Activated B cell treated with CpG ODN at 0.5 μM for 24 hours (primary cell): ENCODE measurements at regions not wholly inside any gene's neighbourhood (a gene's known extent, or its start where the extent isn't known, plus 50 kb on each side); places are given as distances from the start of the nearest gene placed in this dataset.
"Not testable (repeated sequence)": the region's sequence is repeated elsewhere in the genome, so short reads cannot be mapped to it uniquely, and the experiment has no call there.

Experiments used
- ATAC-seq: fragments of 200-7000 bp; cut with Tn5 transposase; one replicate; pipeline ENCODE4 v1.10.0; 2021; ENCODE audit warnings: low read depth, mild to moderate bottlenecking, moderate library complexity
- CTCF ChIA-PET: fragments of 350-600 bp; sonication (Branson Sonifier 250); formaldehyde crosslinking; loops from one replicate; lab custom pipeline; 2021; ENCODE audit warnings: antibody characterized with exemption; lab: Charles Lee
- POLR2A ChIA-PET: fragments of 350-600 bp; sonication (Branson Sonifier 250); formaldehyde crosslinking; loops from one replicate; lab custom pipeline; 2021; ENCODE audit warnings: antibody characterized with exemption; lab: Charles Lee
- DNase-seq: peaks from one replicate; pipeline ENCODE4 v3.0.0; 2022
- H3K27ac Mint-ChIP-seq: one replicate; pipeline ENCODE4 v1.8.0; 2020; ENCODE audit warnings: mixed read lengths
- H3K27me3 Mint-ChIP-seq: one replicate; pipeline ENCODE4 v1.8.0; 2021; ENCODE audit warnings: mixed read lengths
- H3K36me3 Mint-ChIP-seq: one replicate; pipeline ENCODE4 v1.8.0; 2021; ENCODE audit warnings: low read depth, mixed read lengths
- H3K4me1 Mint-ChIP-seq: one replicate; pipeline ENCODE4 v1.8.0; 2021; ENCODE audit warnings: mixed read lengths
- H3K4me3 Mint-ChIP-seq: one replicate; pipeline ENCODE4 v1.8.0; 2020; ENCODE audit warnings: mild to moderate bottlenecking, mixed read lengths
- H3K9me3 Mint-ChIP-seq: one replicate; pipeline ENCODE4 v1.8.0; 2020; ENCODE audit warnings: mixed read lengths
- CTCF ChIP-seq: fragments of 200-600 bp; IDR thresholded peaks from one replicate; pipeline ENCODE4 v1.8.0; 2022; ENCODE audit warnings: antibody characterized with exemption, mild to moderate bottlenecking
- intact Hi-C: fragments of 100-400 bp; cut with micrococcal nuclease; formaldehyde crosslinking; loops from one replicate; pipeline ENCODE4 v1.15.1; 2024

- Mint-ChIP-seq H3K4me1 (no peaks in the 10 kb centered on the region), H3K27me3 (peaks cover 8% of the 10 kb centered on the region), H3K36me3 (no peaks in the 10 kb centered on the region), H3K9me3 (peaks cover 6% of the 10 kb centered on the region), H3K27ac (no peak overlapping the region), H3K4me3 (no peak overlapping the region)
- no peak for TF ChIP-seq CTCF
- ChIA-PET POLR2A (no interaction called here), CTCF (no interaction called here)
- DNase-seq = no peak
- intact Hi-C loops = no loop called here
- ATAC-seq = no peak
Observed at GRCh38 chr20:51272401-51272800, 249.5 kb upstream of the KCNG1 start.

GRCh38 chr20:51271931-51272330, 249.0 kb upstream of the KCNG1 start:
- Mint-ChIP-seq H3K9me3 (peaks cover 6% of the 10 kb centered on the region), H3K4me1 (no peaks in the 10 kb centered on the region), H3K27ac (no peak overlapping the region), H3K36me3 (no peaks in the 10 kb centered on the region), H3K4me3 (no peak overlapping the region), H3K27me3 (peaks cover 8% of the 10 kb centered on the region)
- intact Hi-C loops = no loop called here
- ChIA-PET POLR2A (no interaction called here), CTCF (no interaction called here)
- no peak for ATAC-seq
- TF ChIP-seq CTCF = no peak
- DNase-seq = no peak

GRCh38 chr20:51271289-51271688, 248.4 kb upstream of the KCNG1 start:
- intact Hi-C loops, H3K27me3 Mint-ChIP-seq, H3K27ac Mint-ChIP-seq, DNase-seq, H3K36me3 Mint-ChIP-seq, H3K4me1 Mint-ChIP-seq, POLR2A ChIA-PET, H3K4me3 Mint-ChIP-seq, CTCF ChIA-PET, ATAC-seq, H3K9me3 Mint-ChIP-seq: not testable (repeated sequence)

- ATAC-seq (no peak), DNase-seq (no peak)
- ChIA-PET POLR2A (no interaction called here), CTCF (no interaction called here)
- TF ChIP-seq CTCF = no peak
- H3K27me3 Mint-ChIP-seq = peaks cover 1% of the 10 kb centered on the region
- peaks cover 12% of the 10 kb centered on the region for H3K9me3 Mint-ChIP-seq
- intact Hi-C loops = no loop called here
- H3K27ac Mint-ChIP-seq = no peak overlapping the region
- H3K36me3 Mint-ChIP-seq = no peaks in the 10 kb centered on the region
- H3K4me1 Mint-ChIP-seq = no peaks in the 10 kb centered on the region
- no peak overlapping the region for H3K4me3 Mint-ChIP-seq
Observed at GRCh38 chr20:51269671-51270070, 246.8 kb upstream of the KCNG1 start.

GRCh38 chr20:51267679-51268078, 244.8 kb upstream of the KCNG1 start:
- no peak for TF ChIP-seq CTCF
- peaks cover 16% of the 10 kb centered on the region for H3K9me3 Mint-ChIP-seq
- H3K4me1 Mint-ChIP-seq = no peaks in the 10 kb centered on the region
- intact Hi-C loops = no loop called here
- ChIA-PET CTCF (no interaction called here), POLR2A (no interaction called here)
- no peaks in the 10 kb centered on the region for H3K36me3 Mint-ChIP-seq
- peaks cover 3% of the 10 kb centered on the region for H3K27me3 Mint-ChIP-seq
- no peak overlapping the region for H3K4me3 Mint-ChIP-seq
- no peak overlapping the region for H3K27ac Mint-ChIP-seq
- no peak for DNase-seq
- ATAC-seq = no peak

GRCh38 chr20:51266353-51266752, 243.4 kb upstream of the KCNG1 start:
- H3K4me3 Mint-ChIP-seq = no peak overlapping the region
- H3K27me3 Mint-ChIP-seq = peaks cover 3% of the 10 kb centered on the region
- H3K4me1 Mint-ChIP-seq = no peaks in the 10 kb centered on the region
- DNase-seq (no peak), ATAC-seq (no peak)
- ChIA-PET POLR2A (interaction anchor here (0.6 kb wide), 1 partner anchor 12 kb away, joined by 6 read pairs; no protein-coding TSS in a partner anchor), CTCF (no interaction called here)
- peaks cover 16% of the 10 kb centered on the region for H3K9me3 Mint-ChIP-seq
- no peak overlapping the region for H3K27ac Mint-ChIP-seq
- TF ChIP-seq CTCF = no peak
- intact Hi-C loops = no loop called here
- no peaks in the 10 kb centered on the region for H3K36me3 Mint-ChIP-seq
